ENCODE measurements at regions not wholly inside any gene's neighbourhood (a gene's known extent, or its start where the extent isn't known, plus 50 kb on each side); places are given as distances from the start of the nearest gene placed in this dataset.
A peak's percentile ranks its signal among the peaks of the same experiment; 100 is the strongest.

GRCh38 chr4:16290681-16291420, 64.6 kb upstream of the TAPT1 start:
- Histone ChIP-seq H3K27ac (ENCODE audit: low read depth in 2 of 2, low read length in 1 of 2) (no peak overlapping the region), H3K9me2 (no peaks in the 10 kb centered on the region), H3K36me3 (replicated peaks in 1 of 2; ENCODE audit: control insufficient read depth in 1 of 2, insufficient read depth in 2 of 2, low read length in 1 of 2) (no peaks in the 10 kb centered on the region), H3K9ac (no peak overlapping the region), H3K4me2 (no peak overlapping the region), H3K4me1 (ENCODE audit: control insufficient read depth in 1 of 2, insufficient read depth in 2 of 2, low read depth in 1 of 2, low read length in 1 of 2) (peaks cover 0 to 5% of the 10 kb centered on the region in 2 experiments; a peak in 2 of 4 replicates), H3K4me3 (ENCODE audit: low read depth in 2 of 2, low read length in 1 of 2) (no peak overlapping the region), H3K79me2 (ENCODE audit: insufficient read depth) (no peaks in the 10 kb centered on the region), H3K9me3 (no peaks in the 10 kb centered on the region), H3K27me3 (ENCODE audit: insufficient read depth) (no peaks in the 10 kb centered on the region), H2AFZ (ENCODE audit: low read depth) (peak overlapping the region; percentile 86; the same call in 1 of the 2 replicates), H4K20me1 (ENCODE audit: insufficient read depth) (no peaks in the 10 kb centered on the region), H3F3A (replicated peaks; ENCODE audit: insufficient read depth) (no peaks in the 10 kb centered on the region)
- WGBS (ENCODE audit: low lambda C conversion rate) = 78% methylated on average over 8 of the region's 8 CpGs
- no peak for DNase-seq
- CTCF ChIA-PET = interaction anchor here (0.6 to 5.4 kb wide), 19 partner anchors 9 to 1183 kb away, joined by 3 to 40 read pairs (median 4); no protein-coding TSS in a partner anchor
- no peak for TF ChIP-seq CHD2 (IDR thresholded peaks at IDR 0.05; ENCODE audit: low read length, partially characterized antibody)
- TF ChIP-seq POLR2AphosphoS5 (IDR thresholded peaks at IDR 0.05; ENCODE audit: low read depth, low read length) = no peak
- TF ChIP-seq RFX5 (IDR thresholded peaks at IDR 0.05; ENCODE audit: low read length) = no peak
- TF ChIP-seq SIN3A (IDR thresholded peaks at IDR 0.05; ENCODE audit: borderline replicate concordance, low read depth, low read length) = no peak
- TF ChIP-seq GABPA (IDR thresholded peaks at IDR 0.05; ENCODE audit: low read depth) = no peak
- TF ChIP-seq, protein P1, sequence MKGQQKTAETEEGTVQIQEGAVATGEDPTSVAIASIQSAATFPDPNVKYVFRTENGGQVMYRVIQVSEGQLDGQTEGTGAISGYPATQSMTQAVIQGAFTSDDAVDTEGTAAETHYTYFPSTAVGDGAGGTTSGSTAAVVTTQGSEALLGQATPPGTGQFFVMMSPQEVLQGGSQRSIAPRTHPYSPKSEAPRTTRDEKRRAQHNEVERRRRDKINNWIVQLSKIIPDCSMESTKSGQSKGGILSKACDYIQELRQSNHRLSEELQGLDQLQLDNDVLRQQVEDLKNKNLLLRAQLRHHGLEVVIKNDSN (IDR thresholded peaks at IDR 0.05; ENCODE audit: borderline replicate concordance, low read depth) = no peak
- no peak for TF ChIP-seq ZBTB33 (IDR thresholded peaks at IDR 0.05; ENCODE audit: borderline replicate concordance, low read depth)
- TF ChIP-seq, protein P2, sequence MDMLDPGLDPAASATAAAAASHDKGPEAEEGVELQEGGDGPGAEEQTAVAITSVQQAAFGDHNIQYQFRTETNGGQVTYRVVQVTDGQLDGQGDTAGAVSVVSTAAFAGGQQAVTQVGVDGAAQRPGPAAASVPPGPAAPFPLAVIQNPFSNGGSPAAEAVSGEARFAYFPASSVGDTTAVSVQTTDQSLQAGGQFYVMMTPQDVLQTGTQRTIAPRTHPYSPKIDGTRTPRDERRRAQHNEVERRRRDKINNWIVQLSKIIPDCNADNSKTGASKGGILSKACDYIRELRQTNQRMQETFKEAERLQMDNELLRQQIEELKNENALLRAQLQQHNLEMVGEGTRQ (IDR thresholded peaks at IDR 0.05; ENCODE audit: borderline replicate concordance, low read depth, low read length) = no peak
- no peak for TF ChIP-seq EZH2phosphoT487 (IDR thresholded peaks at IDR 0.05; ENCODE audit: borderline replicate concordance, low read depth)
- POLR2A ChIA-PET = no interaction called here

DNA sequence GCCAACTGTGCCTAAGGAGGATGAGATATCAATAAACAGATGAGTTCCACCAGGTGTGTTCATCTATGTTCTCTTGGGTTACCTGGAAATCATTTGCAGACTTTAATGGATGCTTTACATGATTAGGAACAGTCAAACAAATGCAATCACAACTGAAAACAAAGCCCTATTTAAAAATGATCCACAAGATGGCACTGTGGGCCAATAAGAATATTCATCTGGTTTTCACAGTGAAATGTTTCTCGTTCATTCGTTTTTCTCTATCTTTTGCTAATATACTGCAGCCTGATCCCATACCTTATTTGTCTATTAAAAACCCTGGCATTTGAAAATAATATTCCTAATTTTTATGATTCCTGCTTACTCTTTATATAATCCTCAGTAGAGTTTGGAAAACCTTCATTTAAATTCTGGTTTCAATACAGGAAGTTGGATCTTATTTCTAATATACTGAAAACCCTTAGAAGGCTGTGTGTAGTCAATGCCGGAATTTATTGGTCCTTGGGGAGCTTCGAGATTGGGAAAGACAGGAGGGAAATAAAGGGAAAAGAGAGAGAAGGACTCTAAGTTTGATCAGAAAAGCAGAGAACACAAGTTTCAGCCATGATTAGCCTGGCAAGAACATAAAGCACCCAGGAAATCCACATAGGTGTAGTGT, 63.8 kb upstream of the TAPT1 start:
- Histone ChIP-seq H3K79me2 (ENCODE audit: insufficient read depth) (no peaks in the 10 kb centered on the region), H3K9ac (no peak overlapping the region), H2AFZ (ENCODE audit: low read depth) (peak overlapping the region; percentile 86), H3F3A (replicated peaks; ENCODE audit: insufficient read depth) (no peaks in the 10 kb centered on the region), H3K36me3 (replicated peaks in 1 of 2; ENCODE audit: control insufficient read depth in 1 of 2, insufficient read depth in 2 of 2, low read length in 1 of 2) (no peaks in the 10 kb centered on the region), H3K4me3 (ENCODE audit: low read depth in 2 of 2, low read length in 1 of 2) (peak overlapping the region in 1 of 2 experiments; percentile 26; a peak in 1 of 4 replicates), H4K20me1 (ENCODE audit: insufficient read depth) (no peaks in the 10 kb centered on the region), H3K27me3 (ENCODE audit: insufficient read depth) (no peaks in the 10 kb centered on the region), H3K4me2 (peak overlapping the region; percentile 59; the same call in 1 of the 2 replicates), H3K9me2 (no peaks in the 10 kb centered on the region), H3K27ac (ENCODE audit: low read depth in 2 of 2, low read length in 1 of 2) (no peak overlapping the region), H3K9me3 (no peaks in the 10 kb centered on the region), H3K4me1 (ENCODE audit: control insufficient read depth in 1 of 2, insufficient read depth in 2 of 2, low read depth in 1 of 2, low read length in 1 of 2) (peaks cover 0 to 5% of the 10 kb centered on the region in 2 experiments; a peak in 2 of 4 replicates)
- CTCF ChIA-PET = interaction anchor here (0.6 to 5.4 kb wide), 18 partner anchors 8 to 1184 kb away, joined by 3 to 40 read pairs (median 4); no protein-coding TSS in a partner anchor
- WGBS (ENCODE audit: low lambda C conversion rate) = 10% methylated on average over 4 of the region's 4 CpGs
- POLR2A ChIA-PET = no interaction called here
- peak; percentile 81 for TF ChIP-seq RAD21 (IDR thresholded peaks at IDR 0.05; ENCODE audit: low read length)
- TF ChIP-seq, protein P3, sequence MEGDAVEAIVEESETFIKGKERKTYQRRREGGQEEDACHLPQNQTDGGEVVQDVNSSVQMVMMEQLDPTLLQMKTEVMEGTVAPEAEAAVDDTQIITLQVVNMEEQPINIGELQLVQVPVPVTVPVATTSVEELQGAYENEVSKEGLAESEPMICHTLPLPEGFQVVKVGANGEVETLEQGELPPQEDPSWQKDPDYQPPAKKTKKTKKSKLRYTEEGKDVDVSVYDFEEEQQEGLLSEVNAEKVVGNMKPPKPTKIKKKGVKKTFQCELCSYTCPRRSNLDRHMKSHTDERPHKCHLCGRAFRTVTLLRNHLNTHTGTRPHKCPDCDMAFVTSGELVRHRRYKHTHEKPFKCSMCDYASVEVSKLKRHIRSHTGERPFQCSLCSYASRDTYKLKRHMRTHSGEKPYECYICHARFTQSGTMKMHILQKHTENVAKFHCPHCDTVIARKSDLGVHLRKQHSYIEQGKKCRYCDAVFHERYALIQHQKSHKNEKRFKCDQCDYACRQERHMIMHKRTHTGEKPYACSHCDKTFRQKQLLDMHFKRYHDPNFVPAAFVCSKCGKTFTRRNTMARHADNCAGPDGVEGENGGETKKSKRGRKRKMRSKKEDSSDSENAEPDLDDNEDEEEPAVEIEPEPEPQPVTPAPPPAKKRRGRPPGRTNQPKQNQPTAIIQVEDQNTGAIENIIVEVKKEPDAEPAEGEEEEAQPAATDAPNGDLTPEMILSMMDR (IDR thresholded peaks at IDR 0.05) = peak; percentile 82
- TF ChIP-seq NFIC (IDR thresholded peaks at IDR 0.05; ENCODE audit: borderline replicate concordance) = no peak
- TF ChIP-seq, protein P4, sequence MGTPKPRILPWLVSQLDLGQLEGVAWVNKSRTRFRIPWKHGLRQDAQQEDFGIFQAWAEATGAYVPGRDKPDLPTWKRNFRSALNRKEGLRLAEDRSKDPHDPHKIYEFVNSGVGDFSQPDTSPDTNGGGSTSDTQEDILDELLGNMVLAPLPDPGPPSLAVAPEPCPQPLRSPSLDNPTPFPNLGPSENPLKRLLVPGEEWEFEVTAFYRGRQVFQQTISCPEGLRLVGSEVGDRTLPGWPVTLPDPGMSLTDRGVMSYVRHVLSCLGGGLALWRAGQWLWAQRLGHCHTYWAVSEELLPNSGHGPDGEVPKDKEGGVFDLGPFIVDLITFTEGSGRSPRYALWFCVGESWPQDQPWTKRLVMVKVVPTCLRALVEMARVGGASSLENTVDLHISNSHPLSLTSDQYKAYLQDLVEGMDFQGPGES (IDR thresholded peaks at IDR 0.05; ENCODE audit: low read depth, low read length) = no peak
- no peak for TF ChIP-seq TEAD4 (IDR thresholded peaks at IDR 0.05; ENCODE audit: borderline replicate concordance, insufficient read depth)
- TF ChIP-seq SMC3 (IDR thresholded peaks at IDR 0.05; ENCODE audit: low read depth, low read length) = peak; percentile 53
- no peak for TF ChIP-seq TCF12 (IDR thresholded peaks at IDR 0.05)
- no peak for TF ChIP-seq RCOR1 (IDR thresholded peaks at IDR 0.05; ENCODE audit: low read length)
- no peak for TF ChIP-seq MXI1 (IDR thresholded peaks at IDR 0.05; ENCODE audit: low read depth, low read length)
- TF ChIP-seq YY1 (IDR thresholded peaks at IDR 0.05; ENCODE audit: low read depth) = no peak
- no peak for TF ChIP-seq SIN3A (IDR thresholded peaks at IDR 0.05; ENCODE audit: borderline replicate concordance, low read depth, low read length)
- DNase-seq = peak; percentile 51

Data from SK-N-SH (cell line).